ENCODE measurements at regions not wholly inside any gene's neighbourhood (a gene's known extent, or its start where the extent isn't known, plus 50 kb on each side); places are given as distances from the start of the nearest gene placed in this dataset.

DNA sequence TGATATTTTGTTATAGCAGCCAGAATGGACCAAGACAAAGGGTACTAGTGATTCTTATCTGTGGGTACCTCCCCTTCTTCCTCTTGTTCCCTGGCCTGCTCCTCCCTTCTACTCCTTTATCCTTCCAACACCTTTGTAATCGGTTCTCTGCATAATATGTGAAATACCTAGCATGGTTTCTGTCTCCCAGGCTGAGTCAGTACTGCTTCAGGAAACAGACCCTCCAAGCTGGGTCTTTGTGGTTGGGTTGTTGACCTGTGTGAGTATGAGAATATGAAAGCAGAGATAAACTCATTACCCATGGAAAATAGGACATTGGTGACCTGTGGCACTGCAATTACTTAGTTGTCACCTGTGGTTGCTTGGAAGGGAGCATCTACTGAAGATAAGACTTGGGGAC, 69.3 kb upstream of the KLF13 start:
- Histone ChIP-seq H3K9me2 (ENCODE audit: insufficient read depth, low read length) (no peaks in the 10 kb centered on the region), H3K9me3 (ENCODE audit: low read length) (peaks cover 4% of the 10 kb centered on the region), H3K9ac (ENCODE audit: low read length) (no peak overlapping the region), H3K4me2 (ENCODE audit: low read length) (no peak overlapping the region), H4K20me1 (ENCODE audit: insufficient read depth) (no peaks in the 10 kb centered on the region), H2AFZ (ENCODE audit: low read depth, low read length) (no peak overlapping the region), H3K4me3 (ENCODE audit: low read length) (no peak overlapping the region), H3K36me3 (ENCODE audit: insufficient read depth, low read length) (no peaks in the 10 kb centered on the region), H3K27me3 (ENCODE audit: insufficient read depth, low read depth, low read length) (no peaks in the 10 kb centered on the region), H3K27ac (ENCODE audit: low read length) (no peak overlapping the region), H3F3A (ENCODE audit: insufficient read depth, low read length, poor library complexity, severe bottlenecking) (no peaks in the 10 kb centered on the region), H3K79me2 (replicated peaks; ENCODE audit: insufficient read depth, low read length) (no peaks in the 10 kb centered on the region)
- TF ChIP-seq EZH2 (IDR thresholded peaks at IDR 0.05; ENCODE audit: borderline replicate concordance, insufficient read depth, low read length, poor library complexity, severe bottlenecking): no peak
- no peak for TF ChIP-seq SMC3 (conservative IDR thresholded peaks at IDR 0.05; ENCODE audit: poor library complexity)
- no peak for TF ChIP-seq EP300 (conservative IDR thresholded peaks at IDR 0.05; ENCODE audit: poor library complexity, severe bottlenecking)
- TF ChIP-seq MXI1 (conservative IDR thresholded peaks at IDR 0.05; ENCODE audit: poor library complexity, severe bottlenecking): no peak
- TF ChIP-seq CTCF (IDR thresholded peaks at IDR 0.05; ENCODE audit: poor library complexity, severe bottlenecking): no peak
- no peak for TF ChIP-seq POLR2AphosphoS5 (IDR thresholded peaks at IDR 0.05)
- TF ChIP-seq, protein P1, sequence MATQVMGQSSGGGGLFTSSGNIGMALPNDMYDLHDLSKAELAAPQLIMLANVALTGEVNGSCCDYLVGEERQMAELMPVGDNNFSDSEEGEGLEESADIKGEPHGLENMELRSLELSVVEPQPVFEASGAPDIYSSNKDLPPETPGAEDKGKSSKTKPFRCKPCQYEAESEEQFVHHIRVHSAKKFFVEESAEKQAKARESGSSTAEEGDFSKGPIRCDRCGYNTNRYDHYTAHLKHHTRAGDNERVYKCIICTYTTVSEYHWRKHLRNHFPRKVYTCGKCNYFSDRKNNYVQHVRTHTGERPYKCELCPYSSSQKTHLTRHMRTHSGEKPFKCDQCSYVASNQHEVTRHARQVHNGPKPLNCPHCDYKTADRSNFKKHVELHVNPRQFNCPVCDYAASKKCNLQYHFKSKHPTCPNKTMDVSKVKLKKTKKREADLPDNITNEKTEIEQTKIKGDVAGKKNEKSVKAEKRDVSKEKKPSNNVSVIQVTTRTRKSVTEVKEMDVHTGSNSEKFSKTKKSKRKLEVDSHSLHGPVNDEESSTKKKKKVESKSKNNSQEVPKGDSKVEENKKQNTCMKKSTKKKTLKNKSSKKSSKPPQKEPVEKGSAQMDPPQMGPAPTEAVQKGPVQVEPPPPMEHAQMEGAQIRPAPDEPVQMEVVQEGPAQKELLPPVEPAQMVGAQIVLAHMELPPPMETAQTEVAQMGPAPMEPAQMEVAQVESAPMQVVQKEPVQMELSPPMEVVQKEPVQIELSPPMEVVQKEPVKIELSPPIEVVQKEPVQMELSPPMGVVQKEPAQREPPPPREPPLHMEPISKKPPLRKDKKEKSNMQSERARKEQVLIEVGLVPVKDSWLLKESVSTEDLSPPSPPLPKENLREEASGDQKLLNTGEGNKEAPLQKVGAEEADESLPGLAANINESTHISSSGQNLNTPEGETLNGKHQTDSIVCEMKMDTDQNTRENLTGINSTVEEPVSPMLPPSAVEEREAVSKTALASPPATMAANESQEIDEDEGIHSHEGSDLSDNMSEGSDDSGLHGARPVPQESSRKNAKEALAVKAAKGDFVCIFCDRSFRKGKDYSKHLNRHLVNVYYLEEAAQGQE (IDR thresholded peaks at IDR 0.05; ENCODE audit: borderline replicate concordance): no peak
- no peak for TF ChIP-seq TAF1 (IDR thresholded peaks at IDR 0.05; ENCODE audit: low read depth)
- TF ChIP-seq RAD21 (conservative IDR thresholded peaks at IDR 0.05): no peak

- Histone ChIP-seq H3K27me3 (ENCODE audit: insufficient read depth, low read depth, low read length) (no peaks in the 10 kb centered on the region), H3K4me2 (ENCODE audit: low read length) (no peak overlapping the region), H3K79me2 (replicated peaks; ENCODE audit: insufficient read depth, low read length) (no peaks in the 10 kb centered on the region), H3K9ac (ENCODE audit: low read length) (no peak overlapping the region), H2AFZ (ENCODE audit: low read depth, low read length) (no peak overlapping the region), H3K36me3 (ENCODE audit: insufficient read depth, low read length) (no peaks in the 10 kb centered on the region), H3F3A (ENCODE audit: insufficient read depth, low read length, poor library complexity, severe bottlenecking) (no peaks in the 10 kb centered on the region), H3K9me3 (ENCODE audit: low read length) (peaks cover 4% of the 10 kb centered on the region), H3K27ac (ENCODE audit: low read length) (no peak overlapping the region), H3K4me3 (ENCODE audit: low read length) (no peak overlapping the region), H4K20me1 (ENCODE audit: insufficient read depth) (no peaks in the 10 kb centered on the region), H3K9me2 (ENCODE audit: insufficient read depth, low read length) (no peaks in the 10 kb centered on the region)
- TF ChIP-seq SMC3 (conservative IDR thresholded peaks at IDR 0.05; ENCODE audit: poor library complexity) (no peak), TAF1 (IDR thresholded peaks at IDR 0.05; ENCODE audit: low read depth) (no peak), MXI1 (conservative IDR thresholded peaks at IDR 0.05; ENCODE audit: poor library complexity, severe bottlenecking) (no peak), EZH2 (IDR thresholded peaks at IDR 0.05; ENCODE audit: borderline replicate concordance, insufficient read depth, low read length, poor library complexity, severe bottlenecking) (no peak), EP300 (conservative IDR thresholded peaks at IDR 0.05; ENCODE audit: poor library complexity, severe bottlenecking) (no peak), RAD21 (conservative IDR thresholded peaks at IDR 0.05) (no peak), POLR2AphosphoS5 (IDR thresholded peaks at IDR 0.05) (no peak), CTCF (IDR thresholded peaks at IDR 0.05; ENCODE audit: poor library complexity, severe bottlenecking) (no peak)
- TF ChIP-seq, protein P1 (IDR thresholded peaks at IDR 0.05; ENCODE audit: borderline replicate concordance): no peak
Measured at GRCh38 chr15:31258260-31258659, 68.4 kb upstream of the KLF13 start.
